Thyroid gland (tissue), 4 donors: ENCODE measurements at regions not wholly inside any gene's neighbourhood (a gene's known extent, or its start where the extent isn't known, plus 50 kb on each side); places are given as distances from the start of the nearest gene placed in this dataset.

Experiments
- CTCF ChIP-seq, 6 experiments: fragments of 200-600 bp in 3 of 6; fragments of 450-650 bp in 3 of 6; sonication (generic) in 3 of 6; IDR thresholded peaks; one replicate each; pipeline ENCODE4 v1.5.1; 2016 to 2019; ENCODE audit warnings: antibody characterized with exemption in 6 of 6, mild to moderate bottlenecking in 2 of 6, inconsistent platforms in 1 of 6, moderate library complexity in 1 of 6
- POLR2A ChIP-seq, 2 donors: fragments of 450-650 bp; IDR thresholded peaks; one replicate each; pipeline ENCODE4 v1.6.1; 2017; ENCODE audit warnings: antibody characterized with exemption in 2 of 2, mild to moderate bottlenecking in 2 of 2, moderate library complexity in 1 of 2

DNA sequence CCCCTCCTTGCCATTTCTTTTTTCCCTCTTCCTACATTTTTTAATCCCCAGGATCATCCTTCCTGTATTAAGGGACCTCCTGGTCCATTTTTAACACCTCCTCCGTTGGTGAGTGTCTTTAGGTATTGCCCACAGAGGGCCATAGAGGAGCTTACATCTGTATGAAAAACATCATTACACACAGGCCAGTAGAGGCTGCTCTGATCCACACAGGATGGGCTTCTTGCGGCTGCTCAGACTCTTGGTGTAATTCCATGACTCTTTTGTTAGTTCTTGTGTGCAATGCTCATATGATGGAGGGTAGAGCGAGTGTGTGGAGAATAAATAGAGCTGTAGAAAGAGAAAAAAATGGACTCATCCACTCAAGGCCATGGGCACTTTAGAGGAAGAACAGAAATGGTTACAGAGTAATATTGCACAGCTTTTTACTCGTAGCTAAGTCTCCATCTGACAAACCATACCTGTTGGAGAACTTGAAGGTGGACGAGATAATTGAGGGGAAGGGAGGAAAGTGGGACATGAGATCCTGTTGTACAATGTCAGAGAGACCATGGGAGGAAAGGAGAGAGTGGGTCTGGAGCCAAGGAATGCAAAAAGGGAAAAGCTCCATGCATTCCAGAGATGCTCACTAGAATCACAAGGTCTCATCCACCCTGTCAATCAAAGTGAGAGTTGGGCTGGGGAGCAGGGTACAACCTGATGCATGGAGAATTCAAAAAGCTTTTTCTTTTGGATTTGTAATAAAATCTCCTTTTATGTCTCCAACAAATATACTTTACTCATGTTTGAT, 129.7 kb upstream of the TNP1 start:
- no peak for TF ChIP-seq CTCF (IDR thresholded peaks at IDR 0.05)
- TF ChIP-seq POLR2A (IDR thresholded peaks at IDR 0.05) = no peak
